Stimulated activated CD8-positive, alpha-beta memory T cell treated with anti-CD3 and anti-CD28 coated beads, Interleukin-15, amount 100 ng/mL, for 4 hours (primary cell): ENCODE measurements at regions not wholly inside any gene's neighbourhood (a gene's known extent, or its start where the extent isn't known, plus 50 kb on each side); places are given as distances from the start of the nearest gene placed in this dataset.

Source experiments
- DNase-seq, 2 donors: peaks; one replicate each; pipeline ENCODE4 v3.0.0-alpha.2; 2020; ENCODE audit warnings: low read depth in 2 of 2

GRCh38 chr4:57249083-57249482 lies 138.9 kb upstream of the IGFBP7 start:
- no peak for DNase-seq

DNA sequence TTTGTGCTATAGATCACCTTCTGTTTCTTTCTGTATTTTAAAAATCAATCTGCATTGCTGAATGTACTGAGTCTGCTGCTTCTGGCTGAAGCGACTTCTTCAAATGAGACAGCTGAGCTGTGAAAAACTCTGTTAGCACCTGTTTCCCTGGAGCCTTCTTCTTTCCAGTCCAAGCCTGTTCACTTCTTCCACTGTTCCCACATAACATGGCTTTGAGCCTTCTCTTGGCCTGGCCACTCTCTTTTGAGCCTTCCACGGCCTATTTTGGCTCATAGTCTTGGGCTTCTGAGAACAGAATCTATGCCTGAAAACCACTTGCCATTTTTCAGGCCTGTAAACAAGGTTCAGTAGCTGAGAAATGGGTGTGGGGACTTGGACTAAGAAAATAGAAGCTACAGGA lies 132.9 kb upstream of the IGFBP7 start:
- no peak for DNase-seq

DNA sequence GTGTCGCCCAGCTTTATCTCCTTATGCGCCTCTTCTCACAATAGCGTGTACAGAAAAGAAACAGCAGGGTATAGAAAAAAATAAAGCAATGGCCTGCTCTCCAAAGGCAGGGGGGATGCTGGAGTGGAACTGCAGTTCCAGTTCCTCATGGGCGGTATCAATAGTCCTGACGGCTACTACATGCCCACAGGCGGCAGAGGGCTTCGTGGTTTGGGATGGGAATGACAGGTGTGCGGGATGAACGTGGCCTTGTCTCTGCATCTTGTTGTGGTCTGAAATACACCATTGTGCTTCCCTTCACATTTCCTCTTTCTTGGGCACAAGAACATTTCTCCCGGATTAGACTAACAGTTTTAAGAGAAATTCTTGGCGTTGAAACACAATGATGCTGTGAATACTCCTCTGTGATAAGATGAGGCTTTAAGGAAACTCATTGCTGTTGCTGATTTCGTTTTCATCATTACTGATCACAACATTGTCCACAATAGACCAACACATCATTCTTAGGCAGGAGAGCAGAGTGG lies 124.1 kb upstream of the IGFBP7 start:
- DNase-seq: no peak

GRCh38 chr4:57233386-57233785 lies 123.2 kb upstream of the IGFBP7 start:
- no peak for DNase-seq

DNA sequence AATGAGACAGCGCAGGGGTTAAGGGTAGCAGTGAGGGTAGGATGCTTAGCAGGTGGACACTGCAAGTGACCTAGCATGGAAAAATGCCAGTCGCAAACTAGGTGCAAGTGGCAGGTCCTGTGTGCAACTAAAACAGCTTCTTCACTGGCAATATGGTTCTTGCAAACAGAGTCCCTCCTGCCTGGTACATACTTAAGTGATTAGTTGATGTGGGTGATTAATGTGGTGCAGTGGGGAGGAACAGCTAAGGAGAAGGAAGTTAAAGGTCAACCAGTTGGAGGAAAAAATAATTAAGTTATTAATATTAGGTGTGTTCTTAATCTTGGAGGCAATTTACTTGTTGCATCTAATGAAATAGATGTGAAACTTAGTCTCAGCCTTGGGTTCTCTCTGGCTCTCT lies 121.6 kb upstream of the IGFBP7 start:
- DNase-seq: no peak

GRCh38 chr4:57220734-57221133 lies 110.5 kb upstream of the IGFBP7 start:
- DNase-seq: no peak

GRCh38 chr4:57220172-57220571 lies 110.0 kb upstream of the IGFBP7 start:
- no peak for DNase-seq

DNA sequence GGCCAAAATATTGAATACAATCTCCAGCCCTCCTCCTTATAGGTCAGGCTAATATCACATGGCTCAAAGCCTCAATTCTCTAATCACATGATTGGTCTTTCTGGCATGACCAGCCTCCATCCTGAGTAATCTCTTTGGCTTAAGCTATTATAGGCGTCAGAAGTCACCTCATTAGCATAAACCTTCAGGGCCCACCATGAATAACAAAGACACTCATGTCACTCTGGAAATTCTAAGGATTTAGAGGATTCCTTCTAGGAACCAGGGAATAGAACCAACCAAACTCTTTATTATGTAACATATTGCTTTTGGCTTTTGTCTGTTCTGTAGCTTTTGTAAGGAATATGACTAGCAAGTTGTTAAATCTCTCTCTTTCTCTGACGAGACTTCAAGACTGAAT lies 109.2 kb upstream of the IGFBP7 start:
- DNase-seq: no peak

DNA sequence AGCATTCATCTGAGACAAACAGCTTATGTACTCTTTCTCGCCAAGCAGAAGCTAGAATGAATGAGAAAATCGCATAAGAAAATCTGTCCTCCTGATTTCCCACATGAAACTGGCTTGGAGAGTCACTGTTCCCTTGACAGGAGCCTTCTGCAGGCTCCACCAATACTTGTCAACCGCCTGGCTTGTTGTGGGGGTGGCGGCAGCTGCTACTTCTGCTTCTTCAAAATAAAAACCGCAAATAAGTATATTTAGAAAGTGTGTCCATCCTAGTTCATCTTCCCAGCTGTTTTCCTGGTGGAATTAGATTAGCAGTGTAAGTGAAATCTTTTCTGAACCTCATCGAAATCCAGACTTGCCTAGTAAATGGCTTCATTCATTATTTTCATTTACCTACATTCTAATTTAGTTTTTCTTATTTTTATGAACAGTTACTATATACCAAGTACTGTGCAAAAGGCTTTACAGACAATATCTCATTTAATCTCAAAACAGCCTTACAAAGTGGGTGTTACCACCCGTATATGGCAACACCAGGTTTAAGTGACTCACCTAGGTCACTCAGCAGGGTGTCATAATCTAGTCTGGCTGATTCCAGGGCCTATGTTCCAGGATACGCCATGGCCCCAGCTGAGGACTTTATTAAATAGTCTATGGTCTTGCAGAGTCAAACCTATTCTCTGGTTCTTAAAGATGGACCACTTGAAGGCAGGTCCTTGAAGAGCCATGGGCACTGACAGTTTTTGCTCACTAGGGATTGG lies 104.6 kb upstream of the IGFBP7 start:
- DNase-seq: no peak

GRCh38 chr4:57211131-57211530 lies 100.9 kb upstream of the IGFBP7 start:
- DNase-seq: no peak

GRCh38 chr4:57206172-57206571 lies 96.0 kb upstream of the IGFBP7 start:
- no peak for DNase-seq

DNA sequence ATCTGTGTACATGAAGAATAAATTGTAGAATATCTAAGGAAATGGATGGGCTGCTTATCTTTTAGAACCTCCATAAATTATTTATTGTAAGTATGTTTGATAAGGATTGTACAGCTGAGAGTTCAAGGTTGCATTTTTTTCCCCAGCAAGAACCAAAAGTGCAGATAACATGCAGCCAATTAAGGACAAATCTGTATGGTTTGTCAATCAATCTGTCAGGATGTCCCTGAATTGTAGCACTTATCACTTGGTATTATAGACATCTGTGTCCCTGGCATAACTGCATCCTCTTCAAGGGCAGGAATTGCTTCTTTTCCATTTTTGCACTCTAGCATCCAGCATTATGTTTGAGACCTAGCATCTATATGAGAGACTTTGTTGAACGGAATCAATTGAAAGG lies 95.4 kb upstream of the IGFBP7 start:
- no peak for DNase-seq

- no peak for DNase-seq
Observed at GRCh38 chr4:57200799-57201327, 90.7 kb upstream of the IGFBP7 start.

DNA sequence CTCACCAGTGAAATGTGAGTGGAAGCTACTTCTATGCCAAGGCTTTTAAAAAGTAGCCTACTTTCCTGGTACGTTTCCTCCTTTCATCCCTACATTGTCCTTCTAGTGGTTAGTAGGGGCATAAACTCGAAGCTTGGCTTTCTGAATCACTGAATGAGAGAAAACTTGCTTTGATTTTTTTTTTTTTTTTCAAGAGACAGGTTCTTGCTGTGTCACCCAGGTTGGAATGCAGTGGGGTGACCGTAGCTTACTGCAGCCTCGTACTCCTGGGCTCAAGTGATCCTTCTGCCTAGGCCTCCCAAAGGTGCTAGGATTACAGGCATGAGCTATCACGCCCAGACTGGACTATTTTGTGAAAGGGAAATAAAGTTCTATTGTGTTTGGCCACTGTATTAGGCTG lies 89.1 kb upstream of the IGFBP7 start:
- DNase-seq: no peak

DNA sequence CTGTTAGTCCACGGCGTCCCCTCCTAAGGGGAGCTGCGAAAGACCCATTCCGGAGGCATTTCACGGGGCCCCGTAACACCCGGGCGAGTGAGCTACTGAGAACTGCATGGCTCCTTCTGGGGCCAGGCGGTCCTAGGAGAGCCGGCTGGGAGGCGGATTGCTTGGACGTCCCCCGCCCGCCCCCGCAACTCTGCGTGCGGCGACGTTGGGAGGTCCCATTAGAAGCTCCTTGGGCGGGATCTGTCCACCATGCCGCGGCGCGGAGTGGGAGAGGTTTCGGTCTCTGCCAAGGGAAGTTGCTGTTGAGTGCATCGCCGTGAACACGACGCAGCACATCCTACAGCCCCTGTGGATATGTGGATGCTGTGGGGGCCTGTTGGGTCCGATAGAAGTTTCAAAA lies 85.4 kb upstream of the IGFBP7 start:
- DNase-seq: no peak

GRCh38 chr4:57194068-57194611 lies 84.0 kb upstream of the IGFBP7 start:
- DNase-seq: no peak

DNA sequence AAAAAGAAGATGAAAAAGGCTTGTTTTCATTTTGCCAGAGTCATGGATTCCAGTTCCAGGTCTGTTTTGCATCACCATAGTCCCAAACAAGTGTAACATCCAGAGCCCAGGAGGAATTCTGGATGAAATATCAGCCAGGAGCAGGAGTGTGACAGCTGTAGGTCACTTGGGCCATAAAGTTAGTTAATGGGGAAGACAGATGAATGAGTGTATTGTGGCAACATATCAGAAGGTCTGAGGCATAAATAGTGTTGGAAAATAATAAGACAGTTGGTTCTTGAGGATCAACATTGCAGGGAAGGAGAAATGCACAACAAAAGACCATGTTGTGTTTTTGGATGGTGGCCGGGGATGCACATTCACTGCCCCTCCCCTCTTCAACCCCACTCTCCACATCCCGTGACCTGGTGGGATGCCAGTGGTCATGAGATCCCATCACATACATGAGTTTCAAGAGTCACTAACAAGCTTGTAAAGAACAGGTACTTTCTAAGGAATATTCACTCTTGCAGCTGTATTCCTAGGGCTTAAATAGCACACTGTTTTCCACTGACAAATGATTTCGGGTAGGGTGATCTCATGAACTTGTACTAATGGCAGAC lies 83.1 kb upstream of the IGFBP7 start:
- DNase-seq: no peak

DNA sequence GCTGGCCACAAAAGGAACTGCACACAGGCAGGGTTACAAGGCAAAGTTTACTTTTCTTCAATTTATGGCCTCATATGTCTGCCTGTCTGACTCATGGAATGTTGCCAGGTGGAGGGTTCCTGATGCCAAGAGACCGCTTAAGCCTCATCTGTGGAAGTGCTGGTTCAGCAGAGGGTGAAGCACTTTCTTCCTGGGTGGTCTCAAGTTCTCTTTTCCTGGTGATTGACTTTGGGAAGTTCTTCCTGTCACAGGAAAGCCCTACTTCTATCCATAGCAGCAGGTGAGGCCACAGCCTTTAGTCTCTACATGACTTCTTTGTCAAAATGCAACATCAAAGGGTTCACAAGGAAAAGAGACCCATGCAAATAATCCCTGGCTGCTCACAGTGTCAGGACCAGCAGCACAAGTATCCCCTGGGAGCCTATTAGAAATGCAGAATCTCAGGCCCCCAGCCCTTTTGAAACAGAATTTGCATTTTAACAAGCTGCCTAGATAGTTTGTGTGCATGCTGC lies 81.4 kb upstream of the IGFBP7 start:
- no peak for DNase-seq

DNA sequence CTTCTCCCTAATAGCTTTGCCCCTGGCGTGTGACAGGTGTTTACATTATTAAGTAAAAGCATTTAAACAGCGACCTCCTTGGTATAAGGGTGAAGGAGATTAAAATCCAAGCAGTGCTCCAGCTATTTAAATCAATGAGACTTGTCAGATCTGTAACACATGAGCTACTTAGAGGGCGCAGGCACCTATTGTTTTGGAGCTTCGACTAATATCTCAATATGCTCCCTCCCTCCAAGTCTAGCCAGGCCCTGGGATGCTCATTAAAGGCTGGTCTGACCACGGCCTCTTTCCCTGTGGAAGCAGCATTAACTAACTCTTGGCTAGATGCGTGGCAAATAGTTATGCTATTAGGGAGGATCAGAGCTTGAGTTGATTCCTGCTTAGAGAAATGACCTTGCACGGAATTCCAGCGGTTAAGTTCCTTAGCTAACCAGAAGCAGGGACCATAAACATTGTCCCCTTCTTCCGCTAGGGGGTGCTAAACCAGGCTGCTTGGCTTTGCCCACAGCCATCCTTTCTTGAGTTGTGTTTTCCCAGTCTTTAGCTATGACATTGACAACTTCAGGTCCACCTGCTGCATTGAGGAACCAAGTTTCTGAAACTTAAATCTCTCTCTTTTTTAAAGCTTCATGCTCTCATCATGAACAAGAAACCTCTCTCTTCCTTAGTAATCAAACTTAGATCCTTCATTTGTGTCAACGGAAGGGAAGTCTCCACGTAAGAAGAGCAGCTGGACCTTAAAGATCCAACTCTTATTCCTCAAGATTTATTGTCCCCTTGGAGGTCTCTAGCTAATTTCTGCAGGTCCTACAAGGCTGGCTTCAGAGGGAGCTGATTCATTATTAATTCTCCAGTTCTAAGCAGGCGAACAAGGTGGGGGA lies 80.7 kb upstream of the IGFBP7 start:
- no peak for DNase-seq

GRCh38 chr4:57187246-57187645 lies 77.1 kb upstream of the IGFBP7 start:
- no peak for DNase-seq

DNA sequence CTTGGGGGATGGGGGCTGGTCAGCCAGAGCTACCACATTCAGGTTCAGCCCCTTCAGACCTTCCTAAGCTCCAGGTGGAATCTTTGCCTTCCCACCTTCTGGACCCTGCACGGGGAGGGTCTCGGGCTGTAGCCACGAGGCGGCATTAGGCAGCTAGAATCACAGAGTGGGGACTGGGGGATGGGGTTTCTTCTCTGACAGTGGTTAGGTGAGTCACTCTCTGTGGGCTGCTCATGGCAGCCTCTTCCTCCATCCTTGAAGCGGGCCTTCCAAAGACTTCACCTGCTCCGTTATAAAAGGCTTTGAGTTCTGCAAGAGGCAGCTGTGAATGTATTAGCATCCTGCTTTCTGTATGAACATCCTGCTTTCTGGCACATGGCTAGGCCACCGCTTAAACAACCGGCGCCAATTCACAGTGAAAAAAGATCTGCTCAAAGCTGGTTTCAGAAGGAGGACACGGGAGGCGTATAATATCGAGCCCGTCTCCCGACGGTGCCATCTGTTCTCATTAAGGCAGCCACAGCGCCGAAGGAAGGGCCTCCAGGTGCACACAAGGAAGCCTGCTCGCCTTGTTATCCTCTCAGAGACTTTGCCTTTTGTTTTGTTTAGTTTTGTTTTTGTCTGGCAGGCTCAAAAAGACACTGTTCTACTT lies 74.3 kb upstream of the IGFBP7 start:
- DNase-seq: no peak
